Gastroesophageal sphincter (tissue), 3 donors: ENCODE measurements at regions not wholly inside any gene's neighbourhood (a gene's known extent, or its start where the extent isn't known, plus 50 kb on each side); places are given as distances from the start of the nearest gene placed in this dataset.

Experiments
- CTCF ChIP-seq, 4 experiments: fragments of 200-600 bp in 2 of 4; fragments of 450-650 bp in 2 of 4; sonication (generic) in 1 of 4; IDR thresholded peaks; one replicate each; pipeline ENCODE4 v1.5.1; 2017 to 2019; ENCODE audit warnings: antibody characterized with exemption in 4 of 4, mild to moderate bottlenecking in 2 of 4, moderate library complexity in 2 of 4
- POLR2A ChIP-seq, 2 donors: fragments of 450-650 bp; IDR thresholded peaks; one replicate each; pipeline ENCODE4 v1.6.1; 2017; ENCODE audit warnings: antibody characterized with exemption in 2 of 2, mild to moderate bottlenecking in 2 of 2, moderate library complexity in 1 of 2
- POLR2AphosphoS5 ChIP-seq: sonication (generic); formaldehyde crosslinking; IDR thresholded peaks from one replicate; pipeline ENCODE4 v1.6.1; 2017; ENCODE audit warnings: antibody characterized with exemption

- no peak for TF ChIP-seq CTCF (IDR thresholded peaks at IDR 0.05)
- no peak for TF ChIP-seq POLR2A (IDR thresholded peaks at IDR 0.05)
- TF ChIP-seq POLR2AphosphoS5 = no peak
Observed at GRCh38 chr20:57004416-57004815, 262.0 kb downstream of the BMP7 start.
